ENCODE measurements at regions not wholly inside any gene's neighbourhood (a gene's known extent, or its start where the extent isn't known, plus 50 kb on each side); places are given as distances from the start of the nearest gene placed in this dataset.
A peak's percentile ranks its signal among the peaks of the same experiment; 100 is the strongest.

DNA sequence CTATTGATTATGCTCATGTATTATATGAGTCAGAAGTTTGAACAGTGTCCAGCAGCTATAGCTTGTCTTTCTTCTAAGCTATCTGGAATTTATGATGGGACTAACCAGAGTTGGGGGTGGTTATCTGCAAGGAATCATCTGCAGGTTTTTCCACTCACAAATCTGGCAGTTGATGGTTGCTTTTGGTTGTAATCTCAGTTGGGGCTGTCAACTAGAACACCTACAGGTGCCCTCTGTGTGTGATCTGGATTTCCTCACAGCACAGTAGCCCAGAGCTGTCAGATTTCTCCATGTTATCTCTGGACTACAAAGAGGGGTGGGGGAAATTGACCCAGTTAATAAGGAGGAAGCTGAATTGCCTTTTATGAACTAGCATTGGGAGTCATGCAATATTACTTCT, 51.4 kb upstream of the MAP9 start:
- no peak for ATAC-seq
- H3K4me1 ChIP-seq, result peaks cover 11% of the 10 kb centered on the region
- CTCF ChIA-PET, result no interaction called here
- no peak for TF ChIP-seq HEYL (CRISPR knock-in tag; IDR thresholded peaks at IDR 0.05)
- TF ChIP-seq HDAC2 (IDR thresholded peaks at IDR 0.05), result no peak
- no peak for TF ChIP-seq CBX2 (IDR thresholded peaks at IDR 0.05; ENCODE audit: borderline replicate concordance, low read depth)
- no peak for TF ChIP-seq MAZ (IDR thresholded peaks at IDR 0.05; ENCODE audit: borderline replicate concordance, low read depth, low read length)
- no peak for TF ChIP-seq PBX3 (IDR thresholded peaks at IDR 0.05)
- no peak for TF ChIP-seq E2F6 (IDR thresholded peaks at IDR 0.05; ENCODE audit: borderline replicate concordance, low read depth)
- no peak for TF ChIP-seq PHF8 (IDR thresholded peaks at IDR 0.05; ENCODE audit: borderline replicate concordance, low read depth)
- TF ChIP-seq SREBF2 (IDR thresholded peaks at IDR 0.05), result no peak
- no peak for TF ChIP-seq POLR2A (IDR thresholded peaks at IDR 0.05; ENCODE audit: low read length)
- no peak for TF ChIP-seq ZC3H11A (IDR thresholded peaks at IDR 0.05)
- no peak for TF ChIP-seq CEBPB (IDR thresholded peaks at IDR 0.05)
- TF ChIP-seq BHLHE40 (IDR thresholded peaks at IDR 0.05; ENCODE audit: low read depth, low read length), result no peak
- TF ChIP-seq NPAS2 (CRISPR knock-in tag; IDR thresholded peaks at IDR 0.05; ENCODE audit: borderline replicate concordance), result no peak
- TF ChIP-seq, protein P1, sequence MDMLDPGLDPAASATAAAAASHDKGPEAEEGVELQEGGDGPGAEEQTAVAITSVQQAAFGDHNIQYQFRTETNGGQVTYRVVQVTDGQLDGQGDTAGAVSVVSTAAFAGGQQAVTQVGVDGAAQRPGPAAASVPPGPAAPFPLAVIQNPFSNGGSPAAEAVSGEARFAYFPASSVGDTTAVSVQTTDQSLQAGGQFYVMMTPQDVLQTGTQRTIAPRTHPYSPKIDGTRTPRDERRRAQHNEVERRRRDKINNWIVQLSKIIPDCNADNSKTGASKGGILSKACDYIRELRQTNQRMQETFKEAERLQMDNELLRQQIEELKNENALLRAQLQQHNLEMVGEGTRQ (IDR thresholded peaks at IDR 0.05), result no peak
- TF ChIP-seq KDM1A (IDR thresholded peaks at IDR 0.05; ENCODE audit: low read depth), result no peak
- no peak for TF ChIP-seq NR3C1 (IDR thresholded peaks at IDR 0.05)
- TF ChIP-seq BCL3 (IDR thresholded peaks at IDR 0.05), result no peak
- H3K4me2 ChIP-seq, result no peak overlapping the region
- H3K4me3 ChIP-seq, result no peak overlapping the region
- FAIRE-seq, result no peak
- POLR2A ChIA-PET, result no interaction called here
- no peak overlapping the region for H3K27ac ChIP-seq
- no peaks in the 10 kb centered on the region for H3K9me3 ChIP-seq
- DNase-seq (ENCODE audit: low read depth in 1 of 2, low spot score in 1 of 2), result no peak

GRCh38 chr4:155426953-155427352, 50.2 kb upstream of the MAP9 start:
- ChIA-PET CTCF (no interaction called here), POLR2A (no interaction called here)
- peak in 1 of 2 experiments; percentile 55 for DNase-seq (ENCODE audit: low read depth in 1 of 2, low spot score in 1 of 2)
- no peak for FAIRE-seq
- Histone ChIP-seq H3K4me3 (no peak overlapping the region), H3K9me3 (no peaks in the 10 kb centered on the region), H3K27ac (no peak overlapping the region), H3K4me2 (peak overlapping the region; percentile 58), H3K4me1 (peaks cover 11% of the 10 kb centered on the region)
- TF ChIP-seq JUN (IDR thresholded peaks at IDR 0.05) (0 out of 5 replicates have a peak, but pooled peaks of 1 of the 2 experiments have one; percentile 29), RCOR1 (IDR thresholded peaks at IDR 0.05; ENCODE audit: low read depth, low read length) (no peak), GATA3 (IDR thresholded peaks at IDR 0.05; ENCODE audit: borderline replicate concordance) (peak; percentile 88), CHD4 (IDR thresholded peaks at IDR 0.05; ENCODE audit: borderline replicate concordance) (no peak)
- WGBS (ENCODE audit: missing lambda C conversion rate), result 6% methylated on average over 9 of the region's 9 CpGs
- ATAC-seq, result peak in 1 of 2 experiments; percentile 68; a peak in 3 of 6 replicates

All from A549 (cell line).